ENCODE measurements at regions not wholly inside any gene's neighbourhood (a gene's known extent, or its start where the extent isn't known, plus 50 kb on each side); places are given as distances from the start of the nearest gene placed in this dataset.

DNA sequence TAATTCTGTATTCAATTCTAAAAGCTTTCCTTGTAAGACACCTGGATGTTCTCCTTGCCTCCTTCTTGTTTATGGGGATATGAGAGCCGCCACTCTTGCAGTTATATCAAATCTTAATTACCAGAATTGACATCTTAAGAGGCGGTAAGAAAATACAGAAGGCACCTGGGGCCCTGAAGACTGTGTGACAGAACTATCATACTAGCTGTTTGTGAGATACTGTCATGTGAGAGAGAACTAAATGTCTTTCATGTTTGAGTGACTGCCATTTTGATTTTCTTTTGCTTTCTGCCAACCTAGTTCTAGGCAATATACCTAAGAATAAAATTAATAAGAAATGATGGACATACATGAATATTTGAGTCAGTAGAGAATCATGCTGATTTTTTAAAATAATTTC, 340.2 kb upstream of the SMIM31 start:
- Histone ChIP-seq H3K27ac (ENCODE audit: low read depth in 1 of 2, low read length in 2 of 2) (no peak overlapping the region), H3K4me3 (ENCODE audit: low read depth in 1 of 3, low read length in 3 of 3) (no peak overlapping the region), H3K9ac (ENCODE audit: low read depth in 1 of 2, low read length in 2 of 2) (no peak overlapping the region), H3K9me3 (ENCODE audit: control insufficient read depth in 4 of 4, low read length in 3 of 4) (peaks cover 0 to 4% (median 3%) of the 10 kb centered on the region in 4 donors), H3K36me3 (ENCODE audit: control insufficient read depth in 4 of 4, insufficient read depth in 3 of 4, low read depth in 1 of 4, low read length in 3 of 4) (no peaks in the 10 kb centered on the region), H3K4me1 (ENCODE audit: control insufficient read depth in 4 of 4, insufficient read depth in 4 of 4, low read length in 3 of 4) (no peaks in the 10 kb centered on the region), H3K27me3 (ENCODE audit: control insufficient read depth in 4 of 4, insufficient read depth in 4 of 4, low read length in 3 of 4) (no peaks in the 10 kb centered on the region)
- no peak for DNase-seq (ENCODE audit: low spot score)
- WGBS = 69% methylated on average over 2 of the region's 2 CpGs
- TF ChIP-seq, protein P1, sequence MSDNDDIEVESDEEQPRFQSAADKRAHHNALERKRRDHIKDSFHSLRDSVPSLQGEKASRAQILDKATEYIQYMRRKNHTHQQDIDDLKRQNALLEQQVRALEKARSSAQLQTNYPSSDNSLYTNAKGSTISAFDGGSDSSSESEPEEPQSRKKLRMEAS (IDR thresholded peaks at IDR 0.05) = no peak
- TF ChIP-seq GABPA (IDR thresholded peaks at IDR 0.05 in 1 of 2, conservative IDR thresholded peaks at IDR 0.05 in 1 of 2) = no peak
- TF ChIP-seq EGR1 (IDR thresholded peaks at IDR 0.05; ENCODE audit: low read depth in 2 of 2) = no peak
- no peak for TF ChIP-seq RAD21 (IDR thresholded peaks at IDR 0.05)
- TF ChIP-seq NR2F2 (IDR thresholded peaks at IDR 0.05) = no peak
- TF ChIP-seq HNF4G (IDR thresholded peaks at IDR 0.05) = no peak
- TF ChIP-seq TAF1 (conservative IDR thresholded peaks at IDR 0.05) = no peak

DNA sequence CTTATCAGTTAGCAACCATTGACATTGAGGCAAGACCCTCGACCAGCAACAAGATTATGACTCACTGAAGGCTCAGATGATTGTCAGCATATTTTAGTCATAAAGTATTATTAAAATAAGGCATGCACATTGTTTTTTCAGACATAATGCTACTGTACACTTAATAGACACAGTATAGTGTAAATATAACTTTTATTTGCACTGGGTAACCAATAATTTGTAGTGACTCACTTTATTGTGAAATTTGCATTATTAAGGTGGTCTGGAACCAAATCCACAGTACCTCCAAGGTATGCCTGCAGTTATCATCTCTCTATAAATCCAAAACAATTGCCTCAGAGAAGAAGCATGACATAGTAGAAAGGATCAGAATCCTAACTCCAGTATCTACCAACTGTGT, 330.1 kb upstream of the SMIM31 start:
- H3K27ac ChIP-seq (ENCODE audit: low read depth in 1 of 2, low read length in 2 of 2) = no peak overlapping the region
- H3K36me3 ChIP-seq (ENCODE audit: control insufficient read depth in 4 of 4, insufficient read depth in 3 of 4, low read depth in 1 of 4, low read length in 3 of 4) = no peaks in the 10 kb centered on the region
- TF ChIP-seq, protein P2, sequence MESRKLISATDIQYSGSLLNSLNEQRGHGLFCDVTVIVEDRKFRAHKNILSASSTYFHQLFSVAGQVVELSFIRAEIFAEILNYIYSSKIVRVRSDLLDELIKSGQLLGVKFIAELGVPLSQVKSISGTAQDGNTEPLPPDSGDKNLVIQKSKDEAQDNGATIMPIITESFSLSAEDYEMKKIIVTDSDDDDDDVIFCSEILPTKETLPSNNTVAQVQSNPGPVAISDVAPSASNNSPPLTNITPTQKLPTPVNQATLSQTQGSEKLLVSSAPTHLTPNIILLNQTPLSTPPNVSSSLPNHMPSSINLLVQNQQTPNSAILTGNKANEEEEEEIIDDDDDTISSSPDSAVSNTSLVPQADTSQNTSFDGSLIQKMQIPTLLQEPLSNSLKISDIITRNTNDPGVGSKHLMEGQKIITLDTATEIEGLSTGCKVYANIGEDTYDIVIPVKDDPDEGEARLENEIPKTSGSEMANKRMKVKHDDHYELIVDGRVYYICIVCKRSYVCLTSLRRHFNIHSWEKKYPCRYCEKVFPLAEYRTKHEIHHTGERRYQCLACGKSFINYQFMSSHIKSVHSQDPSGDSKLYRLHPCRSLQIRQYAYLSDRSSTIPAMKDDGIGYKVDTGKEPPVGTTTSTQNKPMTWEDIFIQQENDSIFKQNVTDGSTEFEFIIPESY (IDR thresholded peaks at IDR 0.05) = no peak
- TF ChIP-seq JUND (IDR thresholded peaks at IDR 0.05) (no peak), RXRA (IDR thresholded peaks at IDR 0.05) (no peak), FOXA1 (IDR thresholded peaks at IDR 0.05) (no peak), RAD21 (IDR thresholded peaks at IDR 0.05) (no peak), SP1 (IDR thresholded peaks at IDR 0.05) (no peak), TAF1 (conservative IDR thresholded peaks at IDR 0.05) (no peak), NR2F2 (IDR thresholded peaks at IDR 0.05) (no peak), HNF4A (conservative IDR thresholded peaks at IDR 0.05) (no peak), HNF4G (IDR thresholded peaks at IDR 0.05) (no peak), EGR1 (IDR thresholded peaks at IDR 0.05; ENCODE audit: low read depth in 2 of 2) (no peak), GABPA (IDR thresholded peaks at IDR 0.05 in 1 of 2, conservative IDR thresholded peaks at IDR 0.05 in 1 of 2) (no peak)
- TF ChIP-seq, protein P3, sequence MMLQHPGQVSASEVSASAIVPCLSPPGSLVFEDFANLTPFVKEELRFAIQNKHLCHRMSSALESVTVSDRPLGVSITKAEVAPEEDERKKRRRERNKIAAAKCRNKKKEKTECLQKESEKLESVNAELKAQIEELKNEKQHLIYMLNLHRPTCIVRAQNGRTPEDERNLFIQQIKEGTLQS (IDR thresholded peaks at IDR 0.05) = no peak
- TF ChIP-seq, protein P4, sequence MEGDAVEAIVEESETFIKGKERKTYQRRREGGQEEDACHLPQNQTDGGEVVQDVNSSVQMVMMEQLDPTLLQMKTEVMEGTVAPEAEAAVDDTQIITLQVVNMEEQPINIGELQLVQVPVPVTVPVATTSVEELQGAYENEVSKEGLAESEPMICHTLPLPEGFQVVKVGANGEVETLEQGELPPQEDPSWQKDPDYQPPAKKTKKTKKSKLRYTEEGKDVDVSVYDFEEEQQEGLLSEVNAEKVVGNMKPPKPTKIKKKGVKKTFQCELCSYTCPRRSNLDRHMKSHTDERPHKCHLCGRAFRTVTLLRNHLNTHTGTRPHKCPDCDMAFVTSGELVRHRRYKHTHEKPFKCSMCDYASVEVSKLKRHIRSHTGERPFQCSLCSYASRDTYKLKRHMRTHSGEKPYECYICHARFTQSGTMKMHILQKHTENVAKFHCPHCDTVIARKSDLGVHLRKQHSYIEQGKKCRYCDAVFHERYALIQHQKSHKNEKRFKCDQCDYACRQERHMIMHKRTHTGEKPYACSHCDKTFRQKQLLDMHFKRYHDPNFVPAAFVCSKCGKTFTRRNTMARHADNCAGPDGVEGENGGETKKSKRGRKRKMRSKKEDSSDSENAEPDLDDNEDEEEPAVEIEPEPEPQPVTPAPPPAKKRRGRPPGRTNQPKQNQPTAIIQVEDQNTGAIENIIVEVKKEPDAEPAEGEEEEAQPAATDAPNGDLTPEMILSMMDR (IDR thresholded peaks at IDR 0.05; ENCODE audit: low read depth, low read length, missing input control) = no peak
- TF ChIP-seq, protein P1 (IDR thresholded peaks at IDR 0.05) = no peak
- H3K9me3 ChIP-seq (ENCODE audit: control insufficient read depth in 4 of 4, low read length in 3 of 4) = peaks cover 0 to 5% (median 0%) of the 10 kb centered on the region in 4 donors
- no peak overlapping the region for H3K9ac ChIP-seq (ENCODE audit: low read depth in 1 of 2, low read length in 2 of 2)
- no peaks in the 10 kb centered on the region for H3K27me3 ChIP-seq (ENCODE audit: control insufficient read depth in 4 of 4, insufficient read depth in 4 of 4, low read length in 3 of 4)
- no peak for DNase-seq (ENCODE audit: low spot score)
- WGBS = 24% methylated on average over 1 of the region's 1 CpG
- H3K4me1 ChIP-seq (ENCODE audit: control insufficient read depth in 4 of 4, insufficient read depth in 4 of 4, low read length in 3 of 4) = no peaks in the 10 kb centered on the region
- H3K4me3 ChIP-seq (ENCODE audit: low read depth in 1 of 3, low read length in 3 of 3) = no peak overlapping the region

All from liver (tissue), 8 donors.